ENCODE measurements at regions not wholly inside any gene's neighbourhood (a gene's known extent, or its start where the extent isn't known, plus 50 kb on each side); places are given as distances from the start of the nearest gene placed in this dataset.

GRCh38 chr6:82571455-82571854 lies 207.8 kb downstream of the TPBG start:
- H3K9ac ChIP-seq (ENCODE audit: insufficient read depth, low read length): no peak overlapping the region
- no peak overlapping the region for H3K4me2 ChIP-seq (ENCODE audit: extremely low read depth, insufficient read depth, low read length)
- H3K4me3 ChIP-seq (replicated peaks in 1 of 4; ENCODE audit: control extremely low read depth in 1 of 4, insufficient read depth in 1 of 4, low read depth in 3 of 4, low read length in 4 of 4): no peak overlapping the region
- no peak overlapping the region for H3K27ac ChIP-seq (ENCODE audit: insufficient read depth, low read length)
- no peaks in the 10 kb centered on the region for H3K9me3 ChIP-seq (ENCODE audit: control insufficient read depth, insufficient read depth, low read depth, low read length)
- no peaks in the 10 kb centered on the region for H3K4me1 ChIP-seq (ENCODE audit: control insufficient read depth, extremely low read depth, insufficient read depth, low read length)
- TF ChIP-seq CTCF (conservative IDR thresholded peaks at IDR 0.05 in 1 of 2, IDR thresholded peaks at IDR 0.05 in 1 of 2; ENCODE audit: low read depth in 1 of 2, low read length in 2 of 2) (no peak), EZH2 (IDR thresholded peaks at IDR 0.05; ENCODE audit: low read length, missing control alignments) (no peak)
- no peaks in the 10 kb centered on the region for H4K20me1 ChIP-seq (ENCODE audit: control insufficient read depth, extremely low read depth, insufficient read depth, low read length)
- no peak overlapping the region for H2AFZ ChIP-seq (ENCODE audit: low read length)
- no peaks in the 10 kb centered on the region for H3K79me2 ChIP-seq (ENCODE audit: control insufficient read depth, insufficient read depth, low read length)
- DNase-seq (ENCODE audit: low read depth in 2 of 2): no peak
- no peaks in the 10 kb centered on the region for H3K27me3 ChIP-seq (ENCODE audit: control insufficient read depth, insufficient read depth, low read length)
- no peaks in the 10 kb centered on the region for H3K36me3 ChIP-seq (ENCODE audit: control insufficient read depth, insufficient read depth, low read length)

GRCh38 chr6:82573254-82573972 lies 209.8 kb downstream of the TPBG start:
- H3K9ac ChIP-seq (ENCODE audit: insufficient read depth, low read length): no peak overlapping the region
- DNase-seq (ENCODE audit: low read depth in 2 of 2): no peak
- no peak overlapping the region for H3K4me2 ChIP-seq (ENCODE audit: extremely low read depth, insufficient read depth, low read length)
- no peaks in the 10 kb centered on the region for H3K36me3 ChIP-seq (ENCODE audit: control insufficient read depth, insufficient read depth, low read length)
- no peak overlapping the region for H2AFZ ChIP-seq (ENCODE audit: low read length)
- no peaks in the 10 kb centered on the region for H3K79me2 ChIP-seq (ENCODE audit: control insufficient read depth, insufficient read depth, low read length)
- TF ChIP-seq CTCF (conservative IDR thresholded peaks at IDR 0.05 in 1 of 2, IDR thresholded peaks at IDR 0.05 in 1 of 2; ENCODE audit: low read depth in 1 of 2, low read length in 2 of 2) (no peak), EZH2 (IDR thresholded peaks at IDR 0.05; ENCODE audit: low read length, missing control alignments) (no peak)
- H4K20me1 ChIP-seq (ENCODE audit: control insufficient read depth, extremely low read depth, insufficient read depth, low read length): no peaks in the 10 kb centered on the region
- H3K9me3 ChIP-seq (ENCODE audit: control insufficient read depth, insufficient read depth, low read depth, low read length): no peaks in the 10 kb centered on the region
- H3K27ac ChIP-seq (ENCODE audit: insufficient read depth, low read length): no peak overlapping the region
- H3K4me3 ChIP-seq (replicated peaks in 1 of 4; ENCODE audit: control extremely low read depth in 1 of 4, insufficient read depth in 1 of 4, low read depth in 3 of 4, low read length in 4 of 4): no peak overlapping the region
- no peaks in the 10 kb centered on the region for H3K27me3 ChIP-seq (ENCODE audit: control insufficient read depth, insufficient read depth, low read length)
- H3K4me1 ChIP-seq (ENCODE audit: control insufficient read depth, extremely low read depth, insufficient read depth, low read length): no peaks in the 10 kb centered on the region

GRCh38 chr6:82576284-82576683 lies 212.7 kb downstream of the TPBG start:
- no peak overlapping the region for H3K4me2 ChIP-seq (ENCODE audit: extremely low read depth, insufficient read depth, low read length)
- H3K9ac ChIP-seq (ENCODE audit: insufficient read depth, low read length): no peak overlapping the region
- no peak overlapping the region for H2AFZ ChIP-seq (ENCODE audit: low read length)
- H3K27ac ChIP-seq (ENCODE audit: insufficient read depth, low read length): no peak overlapping the region
- H3K27me3 ChIP-seq (ENCODE audit: control insufficient read depth, insufficient read depth, low read length): no peaks in the 10 kb centered on the region
- H4K20me1 ChIP-seq (ENCODE audit: control insufficient read depth, extremely low read depth, insufficient read depth, low read length): no peaks in the 10 kb centered on the region
- H3K79me2 ChIP-seq (ENCODE audit: control insufficient read depth, insufficient read depth, low read length): no peaks in the 10 kb centered on the region
- no peaks in the 10 kb centered on the region for H3K9me3 ChIP-seq (ENCODE audit: control insufficient read depth, insufficient read depth, low read depth, low read length)
- H3K4me3 ChIP-seq (replicated peaks in 1 of 4; ENCODE audit: control extremely low read depth in 1 of 4, insufficient read depth in 1 of 4, low read depth in 3 of 4, low read length in 4 of 4): no peak overlapping the region
- DNase-seq (ENCODE audit: low read depth in 2 of 2): no peak
- no peaks in the 10 kb centered on the region for H3K4me1 ChIP-seq (ENCODE audit: control insufficient read depth, extremely low read depth, insufficient read depth, low read length)
- H3K36me3 ChIP-seq (ENCODE audit: control insufficient read depth, insufficient read depth, low read length): no peaks in the 10 kb centered on the region
- TF ChIP-seq EZH2 (IDR thresholded peaks at IDR 0.05; ENCODE audit: low read length, missing control alignments): no peak
- no peak for TF ChIP-seq CTCF (conservative IDR thresholded peaks at IDR 0.05 in 1 of 2, IDR thresholded peaks at IDR 0.05 in 1 of 2; ENCODE audit: low read depth in 1 of 2, low read length in 2 of 2)

Measured in fibroblast of lung (primary cell).